Breast epithelium (tissue), 4 donors: ENCODE measurements at regions not wholly inside any gene's neighbourhood (a gene's known extent, or its start where the extent isn't known, plus 50 kb on each side); places are given as distances from the start of the nearest gene placed in this dataset.

Experiments used
- DNase-seq, 2 donors: peaks; one replicate each; pipeline ENCODE4 v3.0.0-alpha.2; 2019; ENCODE audit warnings: low spot score in 2 of 2
- H3K27ac ChIP-seq, 2 donors: fragments of 200-600 bp; sonication (generic) in 1 of 2; one replicate each; pipeline ENCODE4 v1.5.1; 2016 to 2019; ENCODE audit warnings: mild to moderate bottlenecking in 1 of 2
- H3K27me3 ChIP-seq, 2 donors: fragments of 200-600 bp; sonication (generic) in 1 of 2; one replicate each; pipeline versions ENCODE4 v1.5.1 to v1.6.0; 2017 to 2019; ENCODE audit warnings: control low read depth in 1 of 2, mild to moderate bottlenecking in 1 of 2
- H3K36me3 ChIP-seq: fragments of 200-600 bp; one replicate; pipeline ENCODE4 v1.5.1; 2019
- H3K4me1 ChIP-seq, 2 donors: fragments of 200-600 bp; sonication (generic); one replicate each; pipeline ENCODE4 v1.5.1; 2016 to 2019; ENCODE audit warnings: control low read depth in 1 of 2
- H3K4me3 ChIP-seq, 3 donors: fragments of 200-600 bp; sonication (generic); 1 replicate in 2 of 3; 2 replicates in 1 of 3; pipeline ENCODE4 v1.5.1; 2016 to 2019; ENCODE audit warnings: mild to moderate bottlenecking in 3 of 3, moderate library complexity in 2 of 3
- H3K9me3 ChIP-seq, 2 donors: fragments of 200-600 bp; sonication (generic) in 1 of 2; one replicate each; pipeline ENCODE4 v1.5.1; 2016 to 2019; ENCODE audit warnings: control low read depth in 1 of 2
- CTCF ChIP-seq, 3 donors: fragments of 450-650 bp; IDR thresholded peaks; one replicate each; pipeline ENCODE4 v1.5.1; 2016 to 2017; ENCODE audit warnings: antibody characterized with exemption in 3 of 3, mild to moderate bottlenecking in 3 of 3, moderate library complexity in 3 of 3
- POLR2A ChIP-seq: fragments of 450-650 bp; IDR thresholded peaks from one replicate; pipeline ENCODE4 v1.6.1; 2016; ENCODE audit warnings: antibody characterized with exemption, mild to moderate bottlenecking, moderate library complexity
- POLR2AphosphoS5 ChIP-seq, 3 donors: sonication (generic); formaldehyde crosslinking; IDR thresholded peaks; one replicate each; pipeline ENCODE4 v1.6.1; 2017; ENCODE audit warnings: antibody characterized with exemption in 3 of 3
- intact Hi-C: fragments of 100-400 bp; cut with DNase I; formaldehyde crosslinking; loops from one replicate; pipeline ENCODE4 v1.15.1; 2023; ENCODE audit warnings: low total_unique reads

GRCh38 chr10:15439341-15439842 lies 68.3 kb upstream of the FAM171A1 start:
- H3K4me3 ChIP-seq, result peak overlapping the region; percentile 10 to 53 (median 21)
- H3K36me3 ChIP-seq, result no peaks in the 10 kb centered on the region
- intact Hi-C loops, result no loop called here
- no peak for DNase-seq
- TF ChIP-seq POLR2AphosphoS5 (IDR thresholded peaks at IDR 0.05) (peak in 1 of 3 donors; percentile 39), CTCF (IDR thresholded peaks at IDR 0.05) (peak in 1 of 3 donors; percentile 42), POLR2A (no peak)
- H3K27me3 ChIP-seq, result no peaks in the 10 kb centered on the region
- no peaks in the 10 kb centered on the region for H3K9me3 ChIP-seq
- no peaks in the 10 kb centered on the region for H3K4me1 ChIP-seq
- H3K27ac ChIP-seq, result peak overlapping the region; percentile 15 to 77

- H3K27me3 ChIP-seq, result no peaks in the 10 kb centered on the region
Observed at GRCh38 chr10:15436696-15437095, 65.6 kb upstream of the FAM171A1 start.

GRCh38 chr10:15433850-15434537 lies 62.9 kb upstream of the FAM171A1 start:
- Histone ChIP-seq H3K27me3 (no peaks in the 10 kb centered on the region), H3K4me1 (no peaks in the 10 kb centered on the region), H3K4me3 (peak overlapping the region; percentile 39 to 59 (median 41)), H3K9me3 (no peaks in the 10 kb centered on the region), H3K27ac (no peak overlapping the region), H3K36me3 (no peaks in the 10 kb centered on the region)
- no peak for TF ChIP-seq POLR2A
- peak; percentile 74 to 80 (median 77) for TF ChIP-seq CTCF (IDR thresholded peaks at IDR 0.05)
- DNase-seq, result no peak
- intact Hi-C loops, result no loop called here

More at GRCh38 chr10:15436696-15437095, 65.6 kb upstream of the FAM171A1 start:
- no peaks in the 10 kb centered on the region for H3K9me3 ChIP-seq
- H3K4me1 ChIP-seq, result no peaks in the 10 kb centered on the region
- H3K27ac ChIP-seq, result no peak overlapping the region
- no peak overlapping the region for H3K4me3 ChIP-seq
- TF ChIP-seq POLR2AphosphoS5 (IDR thresholded peaks at IDR 0.05) (no peak), POLR2A (no peak), CTCF (IDR thresholded peaks at IDR 0.05) (no peak)
- H3K36me3 ChIP-seq, result no peaks in the 10 kb centered on the region
- DNase-seq, result no peak
- intact Hi-C loops, result no loop called here

- TF ChIP-seq POLR2A (no peak), POLR2AphosphoS5 (IDR thresholded peaks at IDR 0.05) (no peak), CTCF (IDR thresholded peaks at IDR 0.05) (no peak)
- no peaks in the 10 kb centered on the region for H3K4me1 ChIP-seq
- DNase-seq, result no peak
- no peak overlapping the region for H3K27ac ChIP-seq
- H3K4me3 ChIP-seq, result no peak overlapping the region
- no peaks in the 10 kb centered on the region for H3K36me3 ChIP-seq
- H3K9me3 ChIP-seq, result no peaks in the 10 kb centered on the region
- no peaks in the 10 kb centered on the region for H3K27me3 ChIP-seq
- intact Hi-C loops, result no loop called here
Observed at GRCh38 chr10:15432266-15432665, 61.2 kb upstream of the FAM171A1 start.

DNA sequence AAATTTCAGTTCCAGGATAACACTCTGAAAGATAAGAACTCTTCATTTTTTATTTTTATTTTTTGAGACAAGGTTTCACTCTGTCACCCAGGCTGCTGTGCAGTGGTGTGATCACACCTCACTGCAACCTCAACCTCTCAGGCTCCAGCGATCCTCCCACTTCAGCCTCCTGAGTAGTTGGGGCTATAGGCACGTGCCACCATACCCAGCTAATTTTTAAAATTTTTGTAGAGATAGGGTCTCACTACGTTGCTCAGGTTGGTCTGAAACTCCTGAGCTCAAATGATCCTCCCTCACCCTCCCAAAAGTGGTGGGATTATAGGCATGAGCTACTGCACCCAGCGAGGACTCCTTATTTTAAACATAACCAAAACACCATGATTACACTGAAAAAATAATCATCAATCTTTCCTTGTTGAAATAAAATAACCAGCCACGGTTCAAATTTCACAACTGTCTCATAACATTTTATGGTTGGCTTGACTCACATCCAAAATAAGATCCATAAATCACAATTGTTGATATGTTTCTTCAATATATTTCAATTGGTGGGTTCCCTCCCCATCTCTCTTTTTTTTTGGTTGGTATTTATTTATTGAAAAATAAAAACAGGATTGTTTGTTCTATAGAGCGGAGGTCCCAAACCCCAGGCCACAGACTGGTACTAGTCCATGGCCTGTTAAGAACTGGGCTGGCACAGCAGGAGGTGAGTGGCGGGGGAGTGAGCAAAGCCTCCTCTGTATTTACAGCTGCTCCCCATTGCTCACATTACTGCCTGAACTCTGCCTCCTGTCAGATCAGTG lies 60.1 kb upstream of the FAM171A1 start:
- Histone ChIP-seq H3K4me3 (no peak overlapping the region), H3K4me1 (no peaks in the 10 kb centered on the region), H3K27me3 (no peaks in the 10 kb centered on the region), H3K27ac (no peak overlapping the region), H3K36me3 (no peaks in the 10 kb centered on the region), H3K9me3 (no peaks in the 10 kb centered on the region)
- TF ChIP-seq POLR2A, result no peak
- TF ChIP-seq POLR2AphosphoS5 (IDR thresholded peaks at IDR 0.05), result no peak
- no peak for TF ChIP-seq CTCF (IDR thresholded peaks at IDR 0.05)
- intact Hi-C loops, result no loop called here
- no peak for DNase-seq
